Middle frontal gyrus (tissue), 1 donor: ENCODE measurements at regions not wholly inside any gene's neighbourhood (a gene's known extent, or its start where the extent isn't known, plus 50 kb on each side); places are given as distances from the start of the nearest gene placed in this dataset.
"Not testable (repeated sequence)": the region's sequence is repeated elsewhere in the genome, so short reads cannot be mapped to it uniquely, and the experiment has no call there.

Experiments used
- DNase-seq: peaks from one replicate; pipeline ENCODE4 v3.0.0-alpha.2; 2015; ENCODE audit warnings: low spot score; ENCODE audit errors: extremely low spot score

DNA sequence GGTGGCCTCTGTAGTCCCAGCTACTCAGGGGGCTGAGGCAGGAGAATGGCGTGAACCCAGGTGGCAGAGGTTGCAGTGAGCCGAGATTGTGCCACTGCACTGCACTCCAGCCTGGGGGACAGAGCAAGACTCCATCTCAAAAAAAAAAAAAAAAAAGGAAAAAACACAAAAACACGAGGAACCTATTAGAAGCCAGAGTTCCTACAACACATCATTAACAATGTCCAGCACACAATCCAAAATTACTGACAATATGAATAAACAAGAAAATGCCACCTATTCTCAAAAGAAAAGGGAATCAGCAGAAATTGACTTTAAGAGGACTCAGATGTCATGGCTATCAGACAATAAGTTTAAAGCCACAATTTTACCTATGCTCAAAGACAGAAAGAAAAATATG lies 57.3 kb upstream of the HS3ST3A1 start:
- not testable (repeated sequence) for DNase-seq

DNA sequence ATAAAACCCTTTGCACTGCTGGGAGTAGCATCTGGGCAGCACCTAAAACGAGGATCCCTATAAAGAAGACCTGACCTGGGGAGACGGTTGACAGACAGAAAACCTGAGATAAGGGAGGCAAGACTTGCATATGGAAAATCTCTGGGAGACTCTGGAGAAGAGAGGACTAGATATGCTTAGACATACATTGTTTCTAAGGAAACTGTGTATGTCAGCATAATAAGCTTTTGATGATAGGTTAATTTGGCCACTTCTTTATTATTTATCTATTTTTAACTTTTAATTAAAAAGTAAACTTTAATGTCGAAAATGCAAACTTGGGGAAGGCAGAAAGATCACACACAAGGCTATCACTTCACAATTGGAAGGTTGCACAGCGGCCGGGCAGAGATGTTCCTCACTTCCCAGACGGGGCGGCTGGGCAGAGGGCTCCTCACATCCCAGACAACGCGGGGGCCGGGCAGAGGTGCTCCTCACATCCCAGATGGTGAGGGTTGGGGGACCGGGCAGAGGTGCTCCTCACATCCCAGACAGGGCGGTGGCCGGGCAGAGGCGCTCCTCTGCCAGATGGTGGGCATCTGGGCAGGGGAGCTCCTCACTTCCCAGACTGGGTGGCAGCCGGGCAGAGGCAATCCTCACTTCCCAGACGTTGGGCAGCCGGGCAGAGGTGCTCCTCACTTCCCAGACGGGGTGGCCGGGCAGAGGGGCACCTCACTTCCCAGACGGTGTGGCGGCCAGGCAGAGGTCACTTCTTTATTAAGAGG lies 64.3 kb upstream of the HS3ST3A1 start:
- no peak for DNase-seq

DNA sequence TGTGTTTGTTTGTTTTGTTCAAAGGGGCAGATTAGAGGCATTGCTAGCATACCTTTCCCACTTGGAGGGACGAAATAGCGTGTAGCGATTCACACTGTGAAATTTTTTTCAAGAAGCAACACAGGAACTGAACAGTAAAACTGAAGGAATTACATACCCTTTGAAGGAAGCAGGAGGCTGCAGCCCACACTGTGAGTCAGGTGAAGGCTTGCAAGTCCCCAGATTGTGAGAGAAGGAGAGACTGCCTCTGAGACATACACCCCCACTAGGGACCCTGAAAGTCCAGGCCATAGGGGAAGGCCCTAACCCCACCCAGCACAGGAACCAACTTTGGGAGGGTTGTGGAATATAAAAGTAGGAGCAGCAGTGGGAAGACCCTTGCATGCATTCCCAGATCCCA lies 69.6 kb upstream of the HS3ST3A1 start:
- DNase-seq, result no peak

GRCh38 chr17:13671771-13672170 lies 70.0 kb upstream of the HS3ST3A1 start:
- no peak for DNase-seq

DNA sequence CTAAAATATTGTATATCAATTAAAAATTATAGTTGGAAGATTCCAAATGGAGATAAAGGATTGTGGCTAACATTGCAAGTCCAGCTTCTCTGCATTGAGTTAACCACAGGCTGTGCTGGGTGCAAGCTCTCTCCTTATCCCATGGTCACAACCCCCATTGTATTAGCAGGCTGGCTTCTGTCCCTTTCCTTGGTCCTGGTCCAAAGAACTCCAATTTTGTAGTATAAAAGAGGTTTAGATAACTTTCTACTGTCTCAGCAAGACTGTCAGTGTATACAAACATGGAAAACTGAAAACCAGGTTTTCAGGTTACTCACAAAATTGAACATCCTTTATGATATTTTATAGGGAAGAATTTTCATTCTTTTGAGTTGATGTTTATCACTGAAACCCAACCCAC lies 76.6 kb upstream of the HS3ST3A1 start:
- DNase-seq, result no peak

- DNase-seq, result no peak
These were observed 77.1 kb upstream of the HS3ST3A1 start for GRCh38 chr17:13678841-13679240.

DNA sequence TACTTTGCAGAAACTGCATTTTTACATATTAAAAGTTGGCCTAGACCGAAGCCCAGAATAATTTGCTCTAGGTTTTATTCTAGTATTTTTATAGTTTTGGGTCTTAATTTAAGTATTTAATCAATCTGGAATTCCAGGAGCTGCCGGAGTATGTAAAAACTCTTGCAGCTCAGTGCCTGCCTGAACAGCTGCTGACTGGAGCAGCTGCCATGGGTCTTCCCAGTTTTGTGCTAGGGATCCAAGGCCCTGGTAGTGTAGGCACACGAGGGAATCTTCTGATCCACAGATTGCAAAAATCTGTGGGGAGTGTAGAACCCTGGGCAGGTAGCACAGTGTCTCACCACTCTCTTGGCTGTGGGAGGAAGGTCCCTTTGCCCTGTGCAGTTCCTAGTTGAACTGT lies 87.0 kb upstream of the HS3ST3A1 start:
- no peak for DNase-seq

- DNase-seq, result no peak
These were observed 89.1 kb upstream of the HS3ST3A1 start for GRCh38 chr17:13690806-13691205.

GRCh38 chr17:13694934-13695333 lies 93.2 kb upstream of the HS3ST3A1 start:
- no peak for DNase-seq

- no peak for DNase-seq
These were observed 97.1 kb upstream of the HS3ST3A1 start for GRCh38 chr17:13698832-13699231.

DNA sequence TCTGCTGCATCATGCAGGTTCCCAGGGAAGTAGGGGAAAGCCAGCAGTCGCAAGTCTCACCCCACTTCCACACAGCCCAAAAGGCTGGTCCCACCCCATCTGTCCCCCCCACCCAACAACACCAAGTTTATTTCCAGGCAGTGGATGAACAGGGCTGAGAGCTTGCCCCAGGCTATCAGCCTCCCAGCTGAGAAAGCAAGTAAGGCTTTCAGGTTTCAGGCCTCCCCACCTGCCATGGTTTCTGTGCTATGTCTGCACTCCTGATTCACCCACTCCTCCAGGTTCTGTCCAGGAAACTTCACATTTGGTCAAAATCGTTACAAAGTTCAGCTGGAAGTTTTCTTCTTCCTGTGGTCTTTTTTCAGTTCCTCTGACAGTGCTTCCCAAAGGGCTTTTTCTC lies 97.5 kb upstream of the HS3ST3A1 start:
- DNase-seq, result no peak

DNA sequence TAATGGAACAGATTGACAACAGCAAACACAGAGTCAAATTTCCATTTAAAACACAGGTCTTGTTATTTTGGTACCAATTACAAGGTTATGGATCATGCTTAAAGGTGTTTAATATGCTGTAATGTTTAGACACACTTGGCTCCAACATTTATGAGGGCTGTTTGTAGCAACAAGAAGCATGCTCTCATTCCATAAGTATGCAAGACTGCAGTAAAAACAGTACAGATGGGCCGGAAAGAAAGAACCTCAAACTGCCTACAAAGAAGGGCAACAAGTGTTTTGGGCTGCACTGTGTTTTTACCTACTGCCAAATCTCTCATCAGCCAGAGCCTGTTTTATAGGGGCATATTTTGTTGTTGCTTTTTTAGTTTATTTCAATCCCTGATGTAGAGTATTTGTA lies 100.5 kb upstream of the HS3ST3A1 start:
- DNase-seq, result no peak

GRCh38 chr17:13704333-13704732 lies 102.6 kb upstream of the HS3ST3A1 start:
- no peak for DNase-seq

DNA sequence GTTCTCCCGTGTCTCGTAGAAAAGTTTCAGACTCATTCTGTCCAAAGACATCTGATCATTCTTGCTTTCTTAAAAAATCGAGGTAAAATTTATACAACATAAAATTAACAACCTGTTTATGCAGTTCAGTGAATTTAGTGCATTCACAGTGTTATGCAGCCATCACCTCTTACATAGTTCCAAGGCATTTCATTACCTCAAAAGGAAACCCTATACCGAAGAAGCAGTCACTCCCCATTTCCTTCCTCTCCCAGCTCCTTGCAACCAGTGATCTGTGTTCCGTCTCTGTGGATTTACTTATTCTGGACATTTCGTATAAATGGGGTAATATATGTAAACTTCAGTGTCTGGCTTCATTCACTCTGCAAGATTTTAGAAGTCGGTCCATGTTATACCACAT lies 103.5 kb upstream of the HS3ST3A1 start:
- DNase-seq, result no peak

- no peak for DNase-seq
These were observed 120.0 kb upstream of the HS3ST3A1 start for GRCh38 chr17:13721705-13722104.

- no peak for DNase-seq
These were observed 123.7 kb upstream of the HS3ST3A1 start for GRCh38 chr17:13725288-13725990.

DNA sequence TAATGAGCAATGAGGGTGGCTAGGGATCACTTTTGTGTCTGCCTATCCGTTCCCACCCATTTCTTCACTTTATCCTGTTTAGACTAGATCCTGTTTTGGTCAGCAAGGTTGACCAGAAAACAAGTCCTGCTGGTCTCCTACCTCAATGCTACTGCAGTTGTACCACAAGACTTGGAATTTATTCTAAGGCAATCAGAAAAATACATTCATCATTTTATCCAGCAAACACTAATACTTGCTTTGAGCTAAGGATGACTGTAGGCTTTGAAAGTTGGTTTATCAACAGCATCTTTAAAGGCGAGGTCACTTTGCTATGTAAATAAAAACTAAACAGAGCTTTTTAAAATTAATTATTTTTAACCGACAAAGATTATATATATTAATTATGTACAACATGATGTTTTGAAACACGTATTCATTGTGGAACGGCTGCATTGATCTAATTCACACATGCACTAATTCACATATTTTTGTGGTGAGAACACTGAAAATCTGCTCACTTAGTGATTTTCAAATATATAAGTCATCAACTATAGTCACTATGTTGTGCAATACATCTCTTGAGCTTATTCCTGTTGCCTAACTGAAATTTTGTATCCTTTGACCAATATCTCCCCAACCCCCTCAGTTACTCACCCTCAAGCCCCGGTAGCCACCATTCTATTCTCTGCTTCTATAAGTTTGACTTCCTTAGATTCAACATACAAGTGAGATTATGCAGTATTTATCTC lies 125.9 kb upstream of the HS3ST3A1 start:
- no peak for DNase-seq

DNA sequence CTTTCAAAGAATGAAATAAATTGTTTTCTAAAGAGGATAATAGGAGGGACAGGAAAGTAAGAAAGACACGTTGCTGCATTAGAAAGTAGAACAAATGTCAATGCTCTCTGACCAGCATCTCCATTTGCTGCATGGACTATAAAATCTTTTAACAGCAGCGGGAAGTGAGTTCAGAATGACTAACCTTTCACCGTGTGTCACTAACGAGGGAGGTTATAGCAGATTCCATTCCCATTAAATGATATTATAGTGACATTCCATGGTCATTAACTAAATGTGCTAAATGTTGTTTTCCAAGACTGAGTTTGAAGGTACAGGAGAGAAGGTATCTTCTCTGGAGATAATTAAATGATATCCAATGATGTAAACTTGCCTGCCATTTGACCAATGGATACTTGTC lies 127.1 kb upstream of the HS3ST3A1 start:
- DNase-seq, result no peak

DNA sequence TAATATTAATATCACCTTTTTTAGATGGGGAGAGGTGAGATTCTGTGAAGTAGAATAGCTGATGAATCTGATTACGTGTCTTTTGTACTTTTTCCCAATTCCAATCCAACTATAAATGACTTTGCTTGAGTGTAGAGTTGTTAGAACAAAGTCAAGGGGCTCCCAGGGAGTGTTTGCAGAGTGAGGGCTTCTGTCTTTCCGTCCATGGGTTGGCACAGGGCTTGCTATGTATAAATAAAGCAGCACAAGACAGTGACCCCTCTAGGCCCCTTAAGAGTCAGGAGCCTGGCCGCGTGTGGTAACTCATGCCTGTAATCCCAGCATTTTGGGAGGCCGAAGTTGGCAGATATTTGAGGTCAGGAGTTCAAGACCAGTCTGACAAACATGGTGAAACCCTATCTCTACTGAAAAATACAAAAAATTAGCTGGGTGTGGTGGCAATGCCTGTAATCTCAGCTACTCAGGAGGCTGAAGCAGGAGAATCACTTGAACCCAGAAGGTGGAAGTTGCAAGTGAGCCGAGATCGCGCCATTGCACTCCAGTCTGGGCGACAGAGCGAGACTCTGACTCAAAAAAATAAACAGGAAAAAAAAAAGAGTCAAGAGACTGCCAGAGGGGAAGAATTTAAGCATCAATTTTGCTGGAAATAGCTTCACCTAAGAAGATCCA lies 127.9 kb upstream of the HS3ST3A1 start:
- no peak for DNase-seq

- DNase-seq, result no peak
These were observed 133.2 kb upstream of the HS3ST3A1 start for GRCh38 chr17:13734880-13735279.

- DNase-seq, result no peak
These were observed 133.7 kb upstream of the HS3ST3A1 start for GRCh38 chr17:13735444-13735843.

- no peak for DNase-seq
These were observed 134.1 kb upstream of the HS3ST3A1 start for GRCh38 chr17:13735861-13736260.
